Neuron (in vitro differentiated cells): ENCODE measurements at regions not wholly inside any gene's neighbourhood (a gene's known extent, or its start where the extent isn't known, plus 50 kb on each side); places are given as distances from the start of the nearest gene placed in this dataset.
"Not testable (repeated sequence)": the region's sequence is repeated elsewhere in the genome, so short reads cannot be mapped to it uniquely, and the experiment has no call there.

Experiments used
- H2AFZ ChIP-seq: one replicate; pipeline ENCODE4 v1.6.1; 2013; ENCODE audit warnings: low read depth, mild to moderate bottlenecking, inconsistent platforms, low read length, moderate library complexity
- H3K27me3 ChIP-seq: one replicate; pipeline ENCODE4 v1.6.1; 2013; ENCODE audit warnings: low read length; ENCODE audit not compliant: insufficient read depth
- H3K36me3 ChIP-seq: one replicate; pipeline ENCODE4 v1.6.1; 2013; ENCODE audit warnings: low read length; ENCODE audit not compliant: insufficient read depth
- H3K4me1 ChIP-seq: one replicate; pipeline ENCODE4 v1.6.1; 2013; ENCODE audit warnings: low read length; ENCODE audit not compliant: insufficient read depth
- H3K4me3 ChIP-seq: 2 replicates; pipeline ENCODE4 v1.5.1; 2013; ENCODE audit warnings: mild to moderate bottlenecking, low read length, moderate library complexity
- H3K9me3 ChIP-seq: one replicate; pipeline ENCODE4 v1.6.1; 2013; ENCODE audit warnings: low read length

GRCh38 chr16:59116744-59117143 lies 382.6 kb upstream of the GOT2 start:
- Histone ChIP-seq H3K4me1 (no peaks in the 10 kb centered on the region), H2AFZ (no peak overlapping the region), H3K9me3 (no peaks in the 10 kb centered on the region), H3K4me3 (no peak overlapping the region), H3K27me3 (no peaks in the 10 kb centered on the region), H3K36me3 (no peaks in the 10 kb centered on the region)

GRCh38 chr16:59114790-59115189 lies 380.7 kb upstream of the GOT2 start:
- no peaks in the 10 kb centered on the region for H3K36me3 ChIP-seq
- no peaks in the 10 kb centered on the region for H3K27me3 ChIP-seq
- H3K9me3 ChIP-seq = no peaks in the 10 kb centered on the region
- H3K4me3 ChIP-seq = no peak overlapping the region
- H2AFZ ChIP-seq = no peak overlapping the region
- no peaks in the 10 kb centered on the region for H3K4me1 ChIP-seq

- no peaks in the 10 kb centered on the region for H3K4me1 ChIP-seq
- no peak overlapping the region for H3K4me3 ChIP-seq
- H3K27me3 ChIP-seq = no peaks in the 10 kb centered on the region
- no peak overlapping the region for H2AFZ ChIP-seq
- no peaks in the 10 kb centered on the region for H3K36me3 ChIP-seq
- no peaks in the 10 kb centered on the region for H3K9me3 ChIP-seq
These were observed 379.0 kb upstream of the GOT2 start for GRCh38 chr16:59113004-59113670.

GRCh38 chr16:59111280-59111679 lies 377.2 kb upstream of the GOT2 start:
- no peak overlapping the region for H3K4me3 ChIP-seq
- H3K27me3 ChIP-seq = no peaks in the 10 kb centered on the region
- H3K36me3 ChIP-seq = no peaks in the 10 kb centered on the region
- no peaks in the 10 kb centered on the region for H3K9me3 ChIP-seq
- no peaks in the 10 kb centered on the region for H3K4me1 ChIP-seq
- no peak overlapping the region for H2AFZ ChIP-seq

GRCh38 chr16:59108374-59108773 lies 374.3 kb upstream of the GOT2 start:
- no peak overlapping the region for H3K4me3 ChIP-seq
- H3K4me1 ChIP-seq = no peaks in the 10 kb centered on the region
- H2AFZ ChIP-seq = no peak overlapping the region
- H3K27me3 ChIP-seq = no peaks in the 10 kb centered on the region
- no peaks in the 10 kb centered on the region for H3K9me3 ChIP-seq
- H3K36me3 ChIP-seq = no peaks in the 10 kb centered on the region

GRCh38 chr16:59096682-59097081 lies 362.6 kb upstream of the GOT2 start:
- H3K9me3 ChIP-seq, H2AFZ ChIP-seq, H3K4me3 ChIP-seq, H3K4me1 ChIP-seq, H3K27me3 ChIP-seq, H3K36me3 ChIP-seq: not testable (repeated sequence)

GRCh38 chr16:59090541-59090940 lies 356.4 kb upstream of the GOT2 start:
- H3K36me3 ChIP-seq = no peaks in the 10 kb centered on the region
- H2AFZ ChIP-seq = no peak overlapping the region
- no peaks in the 10 kb centered on the region for H3K27me3 ChIP-seq
- no peaks in the 10 kb centered on the region for H3K9me3 ChIP-seq
- no peaks in the 10 kb centered on the region for H3K4me1 ChIP-seq
- no peak overlapping the region for H3K4me3 ChIP-seq

GRCh38 chr16:59088431-59088830 lies 354.3 kb upstream of the GOT2 start:
- Histone ChIP-seq H3K4me3 (no peak overlapping the region), H3K9me3 (no peaks in the 10 kb centered on the region), H2AFZ (no peak overlapping the region), H3K36me3 (no peaks in the 10 kb centered on the region), H3K4me1 (no peaks in the 10 kb centered on the region), H3K27me3 (no peaks in the 10 kb centered on the region)

GRCh38 chr16:59087641-59088040 lies 353.5 kb upstream of the GOT2 start:
- no peaks in the 10 kb centered on the region for H3K36me3 ChIP-seq

GRCh38 chr16:59067205-59067604 lies 333.1 kb upstream of the GOT2 start:
- no peaks in the 10 kb centered on the region for H3K36me3 ChIP-seq
- H3K9me3 ChIP-seq = no peaks in the 10 kb centered on the region
- no peak overlapping the region for H2AFZ ChIP-seq
- H3K4me1 ChIP-seq = no peaks in the 10 kb centered on the region
- no peak overlapping the region for H3K4me3 ChIP-seq
- H3K27me3 ChIP-seq = no peaks in the 10 kb centered on the region

More at GRCh38 chr16:59087641-59088040, 353.5 kb upstream of the GOT2 start:
- H3K4me3 ChIP-seq = no peak overlapping the region
- no peaks in the 10 kb centered on the region for H3K9me3 ChIP-seq
- H3K4me1 ChIP-seq = no peaks in the 10 kb centered on the region
- H3K27me3 ChIP-seq = no peaks in the 10 kb centered on the region
- no peak overlapping the region for H2AFZ ChIP-seq

GRCh38 chr16:59060207-59060606 lies 326.1 kb upstream of the GOT2 start:
- H3K9me3 ChIP-seq = no peaks in the 10 kb centered on the region
- H3K36me3 ChIP-seq = no peaks in the 10 kb centered on the region
- no peak overlapping the region for H3K4me3 ChIP-seq
- H3K4me1 ChIP-seq = no peaks in the 10 kb centered on the region
- H3K27me3 ChIP-seq = no peaks in the 10 kb centered on the region
- H2AFZ ChIP-seq = no peak overlapping the region

- no peaks in the 10 kb centered on the region for H3K4me1 ChIP-seq
- no peak overlapping the region for H2AFZ ChIP-seq
- H3K27me3 ChIP-seq = no peaks in the 10 kb centered on the region
- H3K4me3 ChIP-seq = no peak overlapping the region
- no peaks in the 10 kb centered on the region for H3K36me3 ChIP-seq
- no peaks in the 10 kb centered on the region for H3K9me3 ChIP-seq
These were observed 324.1 kb upstream of the GOT2 start for GRCh38 chr16:59058250-59058649.

GRCh38 chr16:59053911-59054310 lies 319.8 kb upstream of the GOT2 start:
- no peaks in the 10 kb centered on the region for H3K36me3 ChIP-seq
- H3K9me3 ChIP-seq = no peaks in the 10 kb centered on the region
- no peaks in the 10 kb centered on the region for H3K4me1 ChIP-seq
- no peak overlapping the region for H2AFZ ChIP-seq
- H3K27me3 ChIP-seq = no peaks in the 10 kb centered on the region
- no peak overlapping the region for H3K4me3 ChIP-seq

- Histone ChIP-seq H3K4me3 (no peak overlapping the region), H3K4me1 (no peaks in the 10 kb centered on the region), H3K27me3 (no peaks in the 10 kb centered on the region), H3K36me3 (no peaks in the 10 kb centered on the region), H3K9me3 (no peaks in the 10 kb centered on the region), H2AFZ (no peak overlapping the region)
These were observed 318.1 kb upstream of the GOT2 start for GRCh38 chr16:59052231-59052630.
